ENCODE measurements at regions not wholly inside any gene's neighbourhood (a gene's known extent, or its start where the extent isn't known, plus 50 kb on each side); places are given as distances from the start of the nearest gene placed in this dataset.
"Not testable (repeated sequence)": the region's sequence is repeated elsewhere in the genome, so short reads cannot be mapped to it uniquely, and the experiment has no call there.

GRCh38 chr1:8232036-8232757 lies 85.7 kb upstream of the SLC45A1 start:
- Histone ChIP-seq H3F3A (ENCODE audit: insufficient read depth, low read length) (no peaks in the 10 kb centered on the region), H2AFZ (ENCODE audit: low read length) (no peak overlapping the region), H3K4me2 (ENCODE audit: low read depth, low read length) (no peak overlapping the region), H3K27ac (ENCODE audit: low read length) (no peak overlapping the region), H3K79me2 (ENCODE audit: low read length) (no peaks in the 10 kb centered on the region), H4K20me1 (ENCODE audit: insufficient read depth, low read length) (no peaks in the 10 kb centered on the region), H3K4me1 (ENCODE audit: low read length) (no peaks in the 10 kb centered on the region), H3K4me3 (ENCODE audit: low read length) (no peak overlapping the region), H3K9me3 (replicated peaks; ENCODE audit: insufficient read depth, low read length) (no peaks in the 10 kb centered on the region), H3K9ac (ENCODE audit: low read length) (no peak overlapping the region), H3K9me2 (replicated peaks; ENCODE audit: insufficient read depth, low read length) (no peaks in the 10 kb centered on the region), H3K27me3 (replicated peaks; ENCODE audit: insufficient read depth, low read length) (peaks cover 72% of the 10 kb centered on the region), H3K36me3 (replicated peaks; ENCODE audit: insufficient read depth, low read length) (no peaks in the 10 kb centered on the region)
- TF ChIP-seq EZH2 (optimal IDR thresholded peaks at IDR 0.05; ENCODE audit: low read depth, low read length): no peak
- TF ChIP-seq EZH2phosphoT487 (IDR thresholded peaks at IDR 0.05; ENCODE audit: low read length): no peak
- TF ChIP-seq CTCF (IDR thresholded peaks at IDR 0.05; ENCODE audit: low read length): no peak
- no peak for DNase-seq

- H4K20me1 ChIP-seq (ENCODE audit: insufficient read depth, low read length): no peaks in the 10 kb centered on the region
Observed at GRCh38 chr1:8230292-8230621, 87.7 kb upstream of the SLC45A1 start.

GRCh38 chr1:8228253-8228652 lies 89.7 kb upstream of the SLC45A1 start:
- DNase-seq: no peak
- Histone ChIP-seq H3K9me3 (replicated peaks; ENCODE audit: insufficient read depth, low read length) (no peaks in the 10 kb centered on the region), H2AFZ (ENCODE audit: low read length) (no peak overlapping the region), H3K36me3 (replicated peaks; ENCODE audit: insufficient read depth, low read length) (no peaks in the 10 kb centered on the region), H3K4me2 (ENCODE audit: low read depth, low read length) (no peak overlapping the region), H4K20me1 (ENCODE audit: insufficient read depth, low read length) (no peaks in the 10 kb centered on the region), H3K9ac (ENCODE audit: low read length) (no peak overlapping the region), H3K4me3 (ENCODE audit: low read length) (no peak overlapping the region), H3K27ac (ENCODE audit: low read length) (no peak overlapping the region), H3F3A (ENCODE audit: insufficient read depth, low read length) (no peaks in the 10 kb centered on the region), H3K27me3 (replicated peaks; ENCODE audit: insufficient read depth, low read length) (peaks cover 73% of the 10 kb centered on the region), H3K79me2 (ENCODE audit: low read length) (no peaks in the 10 kb centered on the region), H3K4me1 (ENCODE audit: low read length) (no peaks in the 10 kb centered on the region), H3K9me2 (replicated peaks; ENCODE audit: insufficient read depth, low read length) (no peaks in the 10 kb centered on the region)
- TF ChIP-seq EZH2 (optimal IDR thresholded peaks at IDR 0.05; ENCODE audit: low read depth, low read length) (no peak), EZH2phosphoT487 (IDR thresholded peaks at IDR 0.05; ENCODE audit: low read length) (no peak), CTCF (IDR thresholded peaks at IDR 0.05; ENCODE audit: low read length) (no peak)

More at GRCh38 chr1:8230292-8230621, 87.7 kb upstream of the SLC45A1 start:
- peaks cover 69% of the 10 kb centered on the region for H3K27me3 ChIP-seq (replicated peaks; ENCODE audit: insufficient read depth, low read length)
- H3K4me2 ChIP-seq (ENCODE audit: low read depth, low read length): no peak overlapping the region
- no peaks in the 10 kb centered on the region for H3K79me2 ChIP-seq (ENCODE audit: low read length)
- no peak overlapping the region for H3K9ac ChIP-seq (ENCODE audit: low read length)
- no peaks in the 10 kb centered on the region for H3K9me2 ChIP-seq (replicated peaks; ENCODE audit: insufficient read depth, low read length)
- H3K27ac ChIP-seq (ENCODE audit: low read length): no peak overlapping the region
- TF ChIP-seq EZH2phosphoT487 (IDR thresholded peaks at IDR 0.05; ENCODE audit: low read length) (no peak), CTCF (IDR thresholded peaks at IDR 0.05; ENCODE audit: low read length) (no peak), EZH2 (optimal IDR thresholded peaks at IDR 0.05; ENCODE audit: low read depth, low read length) (no peak)
- no peak overlapping the region for H3K4me3 ChIP-seq (ENCODE audit: low read length)
- no peaks in the 10 kb centered on the region for H3K4me1 ChIP-seq (ENCODE audit: low read length)
- no peak overlapping the region for H2AFZ ChIP-seq (ENCODE audit: low read length)
- H3K36me3 ChIP-seq (replicated peaks; ENCODE audit: insufficient read depth, low read length): no peaks in the 10 kb centered on the region
- H3F3A ChIP-seq (ENCODE audit: insufficient read depth, low read length): no peaks in the 10 kb centered on the region
- H3K9me3 ChIP-seq (replicated peaks; ENCODE audit: insufficient read depth, low read length): no peaks in the 10 kb centered on the region
- DNase-seq: no peak

- H3F3A ChIP-seq (ENCODE audit: insufficient read depth, low read length); H2AFZ ChIP-seq (ENCODE audit: low read length); H3K79me2 ChIP-seq (ENCODE audit: low read length); H3K9me2 ChIP-seq (replicated peaks; ENCODE audit: insufficient read depth, low read length); H3K4me1 ChIP-seq (ENCODE audit: low read length); H4K20me1 ChIP-seq (ENCODE audit: insufficient read depth, low read length); H3K4me3 ChIP-seq (ENCODE audit: low read length); H3K27ac ChIP-seq (ENCODE audit: low read length); H3K9me3 ChIP-seq (replicated peaks; ENCODE audit: insufficient read depth, low read length); H3K36me3 ChIP-seq (replicated peaks; ENCODE audit: insufficient read depth, low read length); DNase-seq; H3K9ac ChIP-seq (ENCODE audit: low read length); H3K4me2 ChIP-seq (ENCODE audit: low read depth, low read length): not testable (repeated sequence)
- H3K27me3 ChIP-seq (replicated peaks; ENCODE audit: insufficient read depth, low read length): peaks cover 75% of the 10 kb centered on the region
Observed at GRCh38 chr1:8227674-8228073, 90.2 kb upstream of the SLC45A1 start.
